Fibroblast of upper back skin (primary cell): ENCODE measurements at regions not wholly inside any gene's neighbourhood (a gene's known extent, or its start where the extent isn't known, plus 50 kb on each side); places are given as distances from the start of the nearest gene placed in this dataset.

Experiments used
- DNase-seq: peaks from one replicate; pipeline ENCODE4 v3.0.0-alpha.2; 2013

- DNase-seq: no peak
Measured at GRCh38 chr2:105526000-105526925, 127.4 kb upstream of the FHL2 start.

GRCh38 chr2:105525201-105525600 lies 126.3 kb upstream of the FHL2 start:
- DNase-seq: no peak

GRCh38 chr2:105522645-105523044 lies 123.8 kb upstream of the FHL2 start:
- DNase-seq: no peak

DNA sequence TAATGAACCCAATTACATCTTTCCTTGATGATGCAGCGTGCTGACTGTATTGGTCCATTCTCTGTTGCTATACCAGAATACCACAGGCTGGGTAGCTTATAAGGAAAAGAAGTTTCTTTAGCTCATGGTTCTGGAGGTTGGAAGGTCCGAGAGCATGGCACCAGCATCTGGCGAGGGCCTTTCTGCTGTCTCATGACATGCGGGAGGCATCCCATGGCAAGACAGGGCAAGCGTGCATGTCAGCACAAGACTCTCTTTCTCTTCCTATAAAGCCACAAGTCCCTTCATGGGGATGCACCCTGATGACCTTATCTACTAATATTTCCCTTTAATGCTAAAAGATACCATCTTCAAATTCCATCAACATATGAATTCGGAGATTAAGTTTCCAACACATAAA lies 122.8 kb upstream of the FHL2 start:
- DNase-seq: no peak

DNA sequence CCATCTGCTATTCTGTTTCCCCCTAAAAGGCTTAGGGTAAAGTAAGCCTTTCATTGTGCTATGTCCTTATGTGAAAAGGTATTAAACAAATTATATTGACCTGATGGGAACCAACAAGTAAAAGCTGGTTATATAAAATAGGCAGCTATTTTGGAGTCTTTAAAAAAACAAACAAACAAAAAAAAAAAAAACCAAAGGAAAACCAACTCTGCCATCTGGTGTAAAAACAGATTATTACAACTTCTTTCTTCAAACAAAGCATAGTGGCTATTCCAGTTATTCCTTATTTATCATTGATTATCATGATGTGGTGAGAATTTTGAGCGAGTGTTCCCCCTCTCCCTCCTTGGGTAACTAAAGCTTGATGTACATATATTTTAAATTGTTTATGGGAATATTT lies 122.3 kb upstream of the FHL2 start:
- DNase-seq: peak; percentile 17

DNA sequence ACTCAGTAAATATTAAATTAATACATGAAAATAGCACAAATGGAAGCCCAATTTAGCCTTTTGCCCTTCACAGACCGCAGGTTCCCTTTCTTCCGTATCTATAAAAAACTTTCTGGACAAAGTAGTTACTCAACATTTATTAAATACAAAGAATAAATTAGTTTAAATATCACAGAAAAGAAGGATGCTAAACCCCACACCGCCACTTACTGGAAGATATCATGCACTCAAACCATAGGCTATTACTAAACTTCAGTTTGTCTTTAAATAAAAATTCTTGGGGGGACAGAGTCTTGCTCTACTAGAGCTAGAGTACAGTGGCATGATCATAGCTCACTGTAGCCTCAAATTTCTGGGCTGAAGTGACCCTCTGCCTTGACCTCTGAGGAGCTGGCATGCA lies 120.7 kb upstream of the FHL2 start:
- DNase-seq: no peak

DNA sequence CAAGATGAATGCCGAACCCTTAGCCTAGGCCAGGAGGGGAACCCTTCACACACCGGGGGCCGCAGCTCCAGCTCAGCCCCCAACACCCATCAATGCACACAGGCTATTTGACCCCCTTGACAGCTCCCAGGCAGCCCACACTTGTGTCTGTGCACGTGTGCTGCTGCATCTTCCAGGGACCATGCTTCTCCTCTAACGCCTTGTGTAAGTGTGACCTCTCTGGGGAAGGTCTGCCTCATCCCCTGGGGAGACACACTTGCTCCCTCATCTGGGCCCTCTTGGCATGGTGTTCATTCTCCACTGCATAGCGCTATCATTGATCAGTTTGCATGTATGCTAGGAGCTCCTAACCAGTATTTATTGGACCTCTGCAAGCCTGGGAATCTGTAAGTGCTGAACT lies 120.0 kb upstream of the FHL2 start:
- DNase-seq: peak; percentile 17

DNA sequence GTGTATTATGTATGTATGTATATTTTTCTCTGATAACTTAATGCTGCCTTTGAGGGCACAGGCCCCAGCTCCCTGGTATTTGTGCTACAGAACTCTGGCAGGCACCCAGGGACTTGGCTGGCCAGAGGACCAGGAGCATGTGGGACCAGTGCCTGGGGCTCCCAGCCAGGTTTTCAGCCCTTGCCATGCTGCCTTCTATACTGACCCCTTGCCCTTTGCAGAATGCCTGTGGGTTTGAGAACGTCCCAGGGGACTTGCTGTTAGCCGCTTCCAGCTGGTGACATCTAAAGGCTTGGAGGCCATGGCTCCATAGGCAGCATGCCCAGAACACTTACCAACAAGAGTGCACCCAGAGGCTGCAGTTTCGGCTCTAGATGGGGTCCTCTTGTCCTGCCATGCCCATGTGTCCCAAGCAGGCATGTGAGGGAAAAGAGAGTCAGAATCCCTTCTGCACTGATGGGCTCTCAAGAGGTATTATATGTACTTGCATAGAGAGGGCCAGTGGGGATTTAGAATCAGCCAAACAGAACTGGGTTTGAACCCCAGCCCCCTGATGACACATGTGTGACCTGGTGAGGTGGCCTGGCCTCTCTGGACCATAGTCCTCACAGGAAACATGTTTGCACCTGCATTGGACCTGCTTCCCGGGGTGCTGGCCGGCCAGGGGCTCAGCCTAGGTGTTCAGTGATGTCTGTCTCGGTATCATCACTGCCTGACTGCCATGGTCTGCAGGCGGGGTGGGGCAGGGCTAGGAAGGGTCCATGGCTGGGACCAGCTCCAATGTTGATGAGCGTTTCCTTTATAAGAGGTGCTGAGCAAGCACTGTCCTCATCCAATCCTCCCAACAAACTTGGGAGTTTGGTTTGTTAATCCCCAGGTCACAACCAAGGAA lies 119.2 kb upstream of the FHL2 start:
- peak; percentile 37 for DNase-seq

- no peak for DNase-seq
Measured at GRCh38 chr2:105515581-105516415, 116.9 kb upstream of the FHL2 start.

DNA sequence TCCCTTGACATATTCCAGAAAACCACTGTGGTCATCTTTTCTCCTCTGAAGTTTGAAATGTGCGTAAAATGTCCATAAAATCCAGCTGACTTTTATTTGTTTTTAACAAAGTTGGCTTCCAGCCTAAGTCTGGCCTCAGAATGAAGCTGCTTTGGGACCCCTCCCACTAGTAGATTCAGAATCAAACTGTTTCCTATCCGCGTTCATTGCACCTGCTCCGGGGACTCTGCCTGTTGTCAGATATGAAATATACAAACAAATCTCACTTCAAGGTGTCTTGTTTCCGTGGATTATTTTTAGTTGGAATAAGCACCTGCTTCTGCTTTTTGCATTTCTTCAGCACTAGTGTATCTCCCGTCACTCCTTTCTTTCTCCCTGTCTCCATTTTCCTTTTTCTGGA lies 115.7 kb upstream of the FHL2 start:
- no peak for DNase-seq

DNA sequence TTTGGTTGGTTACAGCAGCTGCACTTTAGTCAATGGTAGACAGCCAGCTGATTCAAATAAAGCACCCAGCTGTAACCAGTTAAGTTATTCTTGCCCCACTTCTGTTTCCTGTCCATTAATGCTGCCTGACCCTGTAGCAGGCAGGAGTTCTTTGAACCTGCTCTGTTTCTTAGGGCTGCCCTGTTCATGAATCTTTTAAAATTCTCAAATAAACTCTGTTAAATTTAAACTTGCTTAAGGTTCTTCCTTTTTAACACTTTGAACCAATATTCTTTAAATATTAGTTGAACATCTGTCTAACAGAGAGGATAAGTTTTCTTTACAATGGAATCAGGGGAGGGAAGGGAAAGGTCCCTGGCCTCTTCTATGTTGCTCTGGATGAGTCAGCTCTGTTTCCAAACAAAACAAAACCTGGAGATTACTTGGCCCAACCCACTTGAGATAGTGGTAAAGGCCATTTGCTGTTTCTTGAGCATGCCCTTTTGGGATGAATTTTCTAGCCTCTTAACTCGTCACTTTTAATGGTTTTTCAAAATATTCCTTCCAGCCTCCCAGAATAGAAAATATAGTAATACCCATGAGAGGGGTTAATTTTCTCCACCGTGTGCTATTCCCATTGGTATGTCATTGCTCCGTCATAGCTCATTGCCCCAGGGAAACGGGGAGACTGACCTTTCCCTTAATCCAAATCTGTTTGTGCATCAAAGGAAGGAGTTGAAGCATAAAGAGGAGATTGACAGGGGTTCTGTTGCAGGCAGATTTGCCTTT lies 112.1 kb upstream of the FHL2 start:
- DNase-seq: no peak

DNA sequence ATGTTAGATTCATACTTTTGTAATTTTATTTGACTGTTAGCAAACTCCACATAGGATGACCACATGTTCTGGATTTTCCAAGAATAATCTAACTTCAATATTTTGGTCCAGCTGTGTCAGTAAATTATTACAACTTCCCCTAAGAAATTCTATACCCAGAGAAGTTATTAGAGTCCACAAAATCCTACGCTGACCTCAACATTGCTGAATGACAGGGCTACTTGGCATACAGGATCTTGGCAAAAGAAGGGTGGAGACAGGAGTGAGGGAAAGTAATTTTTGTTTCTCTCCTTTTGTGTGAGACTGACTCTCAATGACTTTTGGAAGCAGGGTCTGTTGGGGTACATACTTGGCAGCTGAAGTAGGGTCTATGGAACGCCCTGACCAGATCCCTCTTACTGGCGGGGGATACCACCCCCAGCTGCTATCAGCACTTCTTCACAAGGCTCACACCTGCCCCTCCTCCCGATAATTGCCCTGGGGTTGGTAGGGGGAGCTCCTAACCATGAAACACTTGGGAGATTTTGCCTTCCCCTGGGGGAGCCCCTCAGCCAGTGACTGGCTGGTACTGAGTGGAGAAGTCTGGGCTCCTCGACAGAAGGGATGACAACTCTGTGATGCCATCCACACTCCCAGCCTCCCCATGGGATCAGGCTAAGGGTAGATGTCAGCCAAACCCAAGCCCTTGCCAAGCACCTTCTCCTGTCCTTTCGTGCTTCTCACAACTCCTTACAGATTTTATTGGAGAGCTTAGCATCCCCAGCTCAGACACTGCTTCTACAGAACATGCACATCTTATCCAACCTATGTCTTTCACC lies 110.6 kb upstream of the FHL2 start:
- DNase-seq: no peak

GRCh38 chr2:105506860-105507259 lies 108.0 kb upstream of the FHL2 start:
- DNase-seq: peak; percentile 31

DNA sequence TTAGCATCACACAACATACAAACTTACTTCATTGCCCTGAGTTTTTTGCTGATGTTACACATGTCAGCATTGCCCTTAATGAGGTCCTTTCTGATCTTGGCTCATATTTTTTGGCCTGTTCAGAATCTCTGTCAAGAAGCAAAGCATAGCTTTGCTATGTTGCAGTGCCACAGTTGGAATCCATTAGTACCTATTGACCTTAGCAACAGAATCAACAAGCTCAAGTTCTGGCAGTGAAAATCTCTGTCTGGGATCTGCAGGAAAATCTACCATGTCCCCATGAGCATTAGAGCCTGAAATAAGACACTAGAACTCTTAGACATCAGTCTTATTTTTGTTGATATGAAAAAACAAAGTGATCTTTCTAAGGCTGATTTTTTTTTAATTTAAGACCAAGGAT lies 105.6 kb upstream of the FHL2 start:
- DNase-seq: no peak

DNA sequence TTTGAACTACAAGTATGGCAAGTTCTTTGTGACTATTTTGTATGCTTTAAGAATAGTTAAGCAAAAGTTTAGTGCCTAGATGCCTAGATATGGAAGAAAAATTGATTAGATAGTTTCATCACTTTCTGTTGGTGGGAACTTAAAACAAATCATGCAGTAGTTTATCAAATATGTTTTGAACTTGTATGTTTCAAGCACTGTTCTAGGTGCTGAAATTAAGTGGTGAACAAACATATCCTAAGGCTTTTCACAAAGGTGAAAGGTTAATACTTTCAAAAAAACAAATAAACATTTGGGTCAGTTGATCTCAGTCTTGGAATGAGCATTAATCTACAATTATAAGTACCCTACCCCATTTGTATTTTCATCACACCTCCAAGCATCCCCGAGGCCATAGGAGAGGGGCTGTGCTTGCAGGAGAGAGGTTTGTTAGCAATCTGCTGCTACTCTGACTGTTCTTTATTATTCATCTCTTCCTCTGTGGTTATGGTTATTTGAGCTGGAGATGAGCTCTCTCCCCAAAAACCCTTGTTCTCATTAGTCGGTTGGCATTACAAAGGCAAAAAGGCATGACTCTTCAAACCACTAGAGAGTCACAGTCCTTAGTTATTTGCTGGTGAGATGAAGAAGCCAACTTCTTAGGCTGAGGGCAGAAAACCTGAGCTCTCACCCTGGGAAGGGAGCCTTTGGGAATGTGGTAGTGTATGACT lies 103.9 kb upstream of the FHL2 start:
- peak; percentile 29 for DNase-seq

GRCh38 chr2:105498281-105498846 lies 99.5 kb upstream of the FHL2 start:
- no peak for DNase-seq

DNA sequence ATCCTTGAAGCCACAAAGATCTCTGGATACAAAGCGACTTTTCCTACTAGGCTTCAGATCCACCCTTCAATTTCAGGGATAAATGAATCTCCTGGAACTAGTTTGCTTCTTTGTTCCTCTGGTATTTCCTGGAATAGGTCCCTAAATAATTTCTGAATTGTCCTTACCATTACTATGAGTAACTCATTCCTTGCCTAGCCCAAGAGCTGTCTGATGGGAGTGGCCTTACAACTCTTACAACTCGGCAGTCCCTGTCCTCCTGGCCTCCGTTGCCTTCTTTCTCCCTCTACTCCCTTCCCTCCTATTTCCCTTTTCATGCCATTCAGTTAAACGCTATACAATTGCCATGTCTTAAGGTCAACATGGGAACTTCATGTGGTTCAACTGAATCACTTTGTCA lies 98.2 kb upstream of the FHL2 start:
- peak; percentile 39 for DNase-seq

- no peak for DNase-seq
Measured at GRCh38 chr2:105496271-105496670, 97.4 kb upstream of the FHL2 start.

DNA sequence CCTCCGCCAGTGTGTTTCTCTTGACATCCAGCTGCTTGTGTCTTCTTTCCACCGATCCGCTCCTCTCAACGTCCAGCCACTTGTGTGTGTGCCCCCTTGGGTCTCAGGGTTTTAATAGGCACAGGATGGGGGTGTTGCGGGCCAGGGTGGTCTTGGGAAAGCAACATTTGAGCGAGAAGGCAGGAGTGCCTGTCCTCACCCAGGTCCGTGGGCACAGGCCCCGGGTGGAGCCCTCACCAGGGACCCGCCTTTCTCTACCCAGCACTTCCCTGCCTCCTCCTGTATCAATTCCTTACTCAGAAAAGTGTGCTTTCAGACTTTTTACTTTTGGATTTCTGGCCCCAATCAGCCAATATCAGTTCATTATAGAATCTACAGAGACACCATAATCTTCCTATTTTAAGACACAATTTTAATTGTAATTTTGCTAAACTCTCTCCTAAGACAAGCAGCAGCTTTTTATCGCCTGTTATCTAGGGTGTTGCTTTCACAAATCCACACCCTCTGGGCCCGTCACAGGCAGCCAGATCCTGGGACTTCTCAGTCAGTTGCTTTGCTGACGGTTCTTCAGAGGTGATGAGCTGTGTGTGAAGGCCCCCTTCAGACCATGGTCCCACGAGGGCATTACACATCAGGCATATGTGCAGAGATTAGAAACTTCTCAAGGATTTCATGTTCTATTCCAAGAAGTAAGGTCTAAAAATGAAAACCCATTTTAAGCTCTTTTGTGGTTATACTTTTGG lies 96.0 kb upstream of the FHL2 start:
- DNase-seq: no peak

- no peak for DNase-seq
Measured at GRCh38 chr2:105490956-105491355, 92.1 kb upstream of the FHL2 start.
